Activated naive CD4-positive, alpha-beta T cell treated with anti-CD3 and anti-CD28 coated beads, Interleukin-2, amount 50 U/mL, for 72 hours (primary cell): ENCODE measurements at regions not wholly inside any gene's neighbourhood (a gene's known extent, or its start where the extent isn't known, plus 50 kb on each side); places are given as distances from the start of the nearest gene placed in this dataset.
A peak's percentile ranks its signal among the peaks of the same experiment; 100 is the strongest.

ENCODE experiments used
- ATAC-seq, 2 donors: fragments of 150-1000 bp; cut with Tn5 transposase; 2 replicates each; pipeline ENCODE4 v1.10.0; 2021; ENCODE audit warnings: mild to moderate bottlenecking in 2 of 2, moderate library complexity in 2 of 2
- DNase-seq, 2 donors: peaks; one replicate each; pipeline ENCODE4 v3.0.0; 2021 to 2022; ENCODE audit warnings: low spot score in 2 of 2
- H3K27ac Mint-ChIP-seq, 2 donors: one replicate each; pipeline ENCODE4 v1.8.0; 2022; ENCODE audit warnings: mild to moderate bottlenecking in 2 of 2, mixed read lengths in 2 of 2
- H3K36me3 Mint-ChIP-seq, 2 donors: one replicate each; pipeline ENCODE4 v1.8.0; 2022; ENCODE audit warnings: mixed read lengths in 2 of 2
- H3K9me3 Mint-ChIP-seq, 2 donors: one replicate each; pipeline ENCODE4 v1.8.0; 2022; ENCODE audit warnings: mixed read lengths in 2 of 2

- Mint-ChIP-seq H3K27ac (no peak overlapping the region), H3K9me3 (peaks cover 0 to 5% of the 10 kb centered on the region in 2 donors), H3K36me3 (no peaks in the 10 kb centered on the region)
- ATAC-seq (no peak), DNase-seq (no peak)
Measured at GRCh38 chr7:119465798-119466305, 807.1 kb upstream of the KCND2 start.

GRCh38 chr7:119472408-119473038, 800.5 kb upstream of the KCND2 start:
- Mint-ChIP-seq H3K27ac (no peak overlapping the region), H3K9me3 (no peaks in the 10 kb centered on the region)

DNA sequence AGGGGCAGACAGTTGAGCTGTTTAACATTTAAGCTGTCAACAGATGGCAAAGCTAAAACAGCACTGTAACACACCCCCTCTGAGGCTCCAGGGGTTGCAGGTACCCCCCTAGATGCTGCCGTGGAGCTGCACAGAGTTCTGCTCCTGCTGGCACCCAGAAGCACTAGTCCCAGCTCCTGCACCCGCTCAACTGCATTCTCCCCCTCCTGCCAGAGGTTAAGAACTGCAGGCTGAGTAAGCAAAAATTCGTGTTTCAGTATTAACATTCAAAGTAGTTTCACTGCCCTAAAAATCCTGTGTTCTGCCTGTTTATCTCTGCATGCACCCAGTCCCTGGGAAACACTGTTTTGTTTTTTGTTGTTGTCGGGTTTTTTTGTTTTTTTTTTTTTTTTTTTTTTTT, 790.8 kb upstream of the KCND2 start:
- DNase-seq (no peak), ATAC-seq (no peak)
- H3K27ac Mint-ChIP-seq, result no peak overlapping the region
- peaks cover 0 to 6% of the 10 kb centered on the region in 2 donors for H3K36me3 Mint-ChIP-seq
- peaks cover 5 to 22% of the 10 kb centered on the region in 2 donors for H3K9me3 Mint-ChIP-seq

More at GRCh38 chr7:119472408-119473038, 800.5 kb upstream of the KCND2 start:
- ATAC-seq (no peak), DNase-seq (no peak)
- H3K36me3 Mint-ChIP-seq, result no peaks in the 10 kb centered on the region

- Mint-ChIP-seq H3K36me3 (peaks cover 0 to 6% of the 10 kb centered on the region in 2 donors), H3K9me3 (peaks cover 5 to 22% of the 10 kb centered on the region in 2 donors), H3K27ac (no peak overlapping the region)
- no peak for ATAC-seq
- DNase-seq, result no peak
Measured at GRCh38 chr7:119482671-119483070, 790.3 kb upstream of the KCND2 start.

DNA sequence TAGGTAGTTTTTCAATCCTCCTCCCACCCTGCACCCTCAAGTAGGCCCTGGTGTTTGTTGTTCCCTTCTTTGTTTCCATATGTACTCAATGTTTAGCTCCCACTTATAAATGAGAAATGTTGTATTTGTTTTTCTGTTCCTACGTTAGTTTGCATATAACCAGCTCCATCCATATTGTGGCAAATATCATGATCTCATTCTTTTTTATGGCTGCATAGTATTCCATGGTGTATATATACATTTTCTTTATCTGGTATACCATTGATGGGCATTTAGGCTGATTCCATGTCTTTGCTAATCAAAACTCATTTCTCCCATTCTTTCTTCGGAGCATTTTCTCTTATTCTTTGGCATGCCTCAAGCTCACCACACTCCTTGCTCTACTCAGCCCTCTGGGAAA, 789.6 kb upstream of the KCND2 start:
- H3K9me3 Mint-ChIP-seq, result peaks cover 8 to 22% of the 10 kb centered on the region in 2 donors
- DNase-seq (no peak), ATAC-seq (no peak)
- H3K36me3 Mint-ChIP-seq, result peaks cover 0 to 6% of the 10 kb centered on the region in 2 donors
- no peak overlapping the region for H3K27ac Mint-ChIP-seq

GRCh38 chr7:119514326-119514725, 758.6 kb upstream of the KCND2 start:
- Mint-ChIP-seq H3K27ac (no peak overlapping the region), H3K36me3 (no peaks in the 10 kb centered on the region), H3K9me3 (peaks cover 9 to 19% of the 10 kb centered on the region in 2 donors)
- DNase-seq (no peak), ATAC-seq (no peak)

- no peak for DNase-seq
- Mint-ChIP-seq H3K27ac (no peak overlapping the region), H3K36me3 (no peaks in the 10 kb centered on the region), H3K9me3 (peaks cover 9 to 16% of the 10 kb centered on the region in 2 donors)
- ATAC-seq, result no peak
Measured at GRCh38 chr7:119515214-119515613, 757.8 kb upstream of the KCND2 start.

- H3K36me3 Mint-ChIP-seq, result no peaks in the 10 kb centered on the region
Measured at GRCh38 chr7:119515962-119516361, 757.0 kb upstream of the KCND2 start.

DNA sequence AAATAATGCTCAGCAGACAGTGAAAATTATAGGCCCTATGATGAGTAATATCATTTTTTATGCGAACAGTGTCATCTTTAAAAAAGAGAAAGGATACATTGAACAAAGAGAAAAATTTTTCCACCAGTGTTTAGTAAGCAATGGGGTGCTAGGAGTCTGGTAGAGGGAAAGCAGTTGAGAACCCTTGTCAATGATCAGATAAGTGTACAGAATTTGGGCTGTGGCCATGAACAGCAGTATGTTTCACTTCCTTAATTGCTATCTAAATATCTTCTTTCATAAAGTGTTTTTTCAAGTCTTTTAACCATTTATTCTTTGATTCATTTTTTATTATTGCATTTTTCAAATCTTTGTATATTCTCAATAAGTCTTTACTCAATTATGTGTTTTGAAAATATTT, 750.7 kb upstream of the KCND2 start:
- no peaks in the 10 kb centered on the region for H3K36me3 Mint-ChIP-seq
- no peak for ATAC-seq
- DNase-seq, result no peak
- no peak overlapping the region for H3K27ac Mint-ChIP-seq
- H3K9me3 Mint-ChIP-seq, result peaks cover 15 to 19% of the 10 kb centered on the region in 2 donors

More at GRCh38 chr7:119515962-119516361, 757.0 kb upstream of the KCND2 start:
- DNase-seq (no peak), ATAC-seq (no peak)
- Mint-ChIP-seq H3K9me3 (peaks cover 9 to 16% of the 10 kb centered on the region in 2 donors), H3K27ac (no peak overlapping the region)

DNA sequence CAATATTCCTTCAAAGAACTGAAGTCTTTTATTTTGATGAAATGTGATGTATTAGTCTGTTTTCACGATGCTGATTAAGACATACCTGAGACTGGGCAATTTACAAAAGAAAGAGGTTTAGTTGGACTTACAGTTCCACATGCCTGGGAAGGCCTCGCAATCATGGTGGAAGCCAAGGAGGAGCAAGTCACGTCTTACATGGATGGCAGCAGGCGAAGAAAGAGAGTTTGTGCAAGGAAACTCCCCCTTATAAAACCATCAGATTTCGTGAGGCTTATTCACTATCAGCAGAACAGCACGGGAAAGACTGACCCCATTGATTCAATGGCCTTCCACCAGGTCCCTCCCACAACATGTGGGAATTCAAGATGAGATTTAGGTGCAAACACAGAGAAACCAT, 750.3 kb upstream of the KCND2 start:
- H3K36me3 Mint-ChIP-seq, result no peaks in the 10 kb centered on the region
- H3K27ac Mint-ChIP-seq, result no peak overlapping the region
- peaks cover 18 to 19% of the 10 kb centered on the region in 2 donors for H3K9me3 Mint-ChIP-seq
- DNase-seq (no peak), ATAC-seq (no peak)

GRCh38 chr7:119545118-119545517, 727.9 kb upstream of the KCND2 start:
- no peaks in the 10 kb centered on the region for H3K36me3 Mint-ChIP-seq
- peak in 1 of 2 donors; percentile 66 for ATAC-seq

DNA sequence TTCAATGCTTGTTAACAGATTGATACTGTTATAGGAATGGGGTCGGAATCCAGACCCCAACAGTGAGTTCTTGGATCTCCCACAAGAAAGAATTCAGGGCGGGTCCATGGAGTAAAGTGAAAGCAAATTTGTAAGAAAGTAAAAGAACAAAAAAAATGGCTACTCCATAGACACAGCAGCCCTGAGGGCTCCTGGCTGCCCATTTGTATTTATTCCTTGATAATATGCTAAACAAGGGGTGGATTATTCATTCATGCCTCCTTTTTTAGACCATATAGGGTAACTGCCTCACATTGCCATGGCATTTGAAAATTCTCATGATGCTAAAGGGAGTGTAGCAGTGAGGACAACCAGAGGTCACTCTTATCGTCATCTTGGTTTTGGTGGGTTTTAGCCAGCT, 717.2 kb upstream of the KCND2 start:
- ATAC-seq, result no peak

More at GRCh38 chr7:119545118-119545517, 727.9 kb upstream of the KCND2 start:
- DNase-seq, result no peak
- H3K9me3 Mint-ChIP-seq, result peaks cover 6 to 8% of the 10 kb centered on the region in 2 donors
- H3K27ac Mint-ChIP-seq, result no peak overlapping the region

GRCh38 chr7:119556436-119556835, 716.5 kb upstream of the KCND2 start:
- ATAC-seq, result no peak
- Mint-ChIP-seq H3K9me3 (peaks cover 0 to 17% of the 10 kb centered on the region in 2 donors), H3K36me3 (no peaks in the 10 kb centered on the region), H3K27ac (no peak overlapping the region)
- no peak for DNase-seq

More for the DNA sequence above, 717.2 kb upstream of the KCND2 start:
- DNase-seq, result no peak
- no peak overlapping the region for H3K27ac Mint-ChIP-seq
- no peaks in the 10 kb centered on the region for H3K36me3 Mint-ChIP-seq
- peaks cover 0 to 17% of the 10 kb centered on the region in 2 donors for H3K9me3 Mint-ChIP-seq

DNA sequence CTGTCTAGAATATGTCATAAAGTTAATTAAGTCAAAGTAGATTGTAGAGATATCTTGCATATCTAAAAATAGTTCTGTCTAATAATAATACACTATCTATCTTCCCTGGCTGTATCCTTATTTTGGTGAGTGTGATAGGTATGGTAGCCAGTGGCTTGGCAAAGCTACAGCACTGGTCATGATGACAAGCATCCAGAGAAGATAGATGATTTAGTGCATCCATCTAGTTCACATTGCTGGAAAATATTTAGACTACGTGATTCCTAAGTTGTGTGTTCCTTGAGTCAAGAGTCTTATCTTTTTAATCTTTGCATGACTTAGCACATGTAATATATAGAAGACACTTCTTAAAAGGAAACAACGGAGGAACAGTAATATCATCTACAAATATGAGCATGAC, 711.2 kb upstream of the KCND2 start:
- H3K9me3 Mint-ChIP-seq, result peaks cover 16 to 18% of the 10 kb centered on the region in 2 donors
- DNase-seq (no peak), ATAC-seq (no peak)
- no peak overlapping the region for H3K27ac Mint-ChIP-seq
- H3K36me3 Mint-ChIP-seq, result no peaks in the 10 kb centered on the region

- no peak for ATAC-seq
- H3K9me3 Mint-ChIP-seq, result peaks cover 16 to 18% of the 10 kb centered on the region in 2 donors
- H3K36me3 Mint-ChIP-seq, result no peaks in the 10 kb centered on the region
- no peak overlapping the region for H3K27ac Mint-ChIP-seq
- no peak for DNase-seq
Measured at GRCh38 chr7:119562839-119563238, 710.1 kb upstream of the KCND2 start.

DNA sequence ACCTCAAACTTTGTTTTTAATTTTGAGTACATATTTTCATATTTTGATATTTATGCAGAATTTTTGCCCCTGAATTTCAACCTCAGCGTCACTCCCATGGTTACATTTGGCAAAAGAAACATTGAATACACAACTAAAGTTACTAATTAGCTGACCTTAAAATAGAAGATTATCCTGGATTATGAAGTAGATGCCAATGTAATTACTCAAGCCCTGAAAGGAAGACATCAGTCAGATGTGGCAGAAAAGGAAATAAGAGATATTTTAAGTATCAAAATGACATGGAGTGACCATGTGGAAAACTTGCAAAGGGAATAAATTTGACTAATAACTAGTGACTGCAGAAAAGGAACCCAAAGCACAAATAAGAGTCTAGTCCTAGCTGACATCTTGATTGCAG, 701.3 kb upstream of the KCND2 start:
- H3K36me3 Mint-ChIP-seq, result no peaks in the 10 kb centered on the region
- H3K9me3 Mint-ChIP-seq, result peaks cover 5 to 16% of the 10 kb centered on the region in 2 donors
- DNase-seq (no peak), ATAC-seq (no peak)
- H3K27ac Mint-ChIP-seq, result no peak overlapping the region

- Mint-ChIP-seq H3K36me3 (no peaks in the 10 kb centered on the region), H3K27ac (no peak overlapping the region), H3K9me3 (peaks cover 5 to 17% of the 10 kb centered on the region in 2 donors)
- ATAC-seq, result no peak
- no peak for DNase-seq
Measured at GRCh38 chr7:119572132-119572531, 700.8 kb upstream of the KCND2 start.

DNA sequence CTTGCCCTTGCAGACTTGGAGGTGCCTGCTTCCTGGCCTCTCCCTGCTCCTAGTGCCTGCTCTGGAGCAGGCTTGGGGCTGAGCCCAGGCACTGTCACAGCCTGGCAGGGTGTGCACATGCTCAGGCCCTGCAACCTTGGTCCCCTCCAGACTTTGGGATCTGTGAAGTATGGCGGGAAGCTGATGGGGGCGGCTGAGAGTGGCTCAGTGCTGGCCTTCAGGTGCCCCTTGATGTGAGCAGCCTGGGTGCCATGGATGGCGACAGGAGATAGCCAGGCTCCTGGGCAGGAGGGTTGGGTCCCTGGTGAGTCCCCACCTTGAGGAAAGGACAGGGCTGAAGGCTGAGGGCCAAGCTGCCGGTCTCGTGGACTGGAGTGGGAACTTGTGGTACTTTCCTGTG, 700.4 kb upstream of the KCND2 start:
- ATAC-seq, result no peak
- H3K9me3 Mint-ChIP-seq, result peaks cover 5 to 19% of the 10 kb centered on the region in 2 donors
- H3K36me3 Mint-ChIP-seq, result no peaks in the 10 kb centered on the region

More for the DNA sequence above, 700.4 kb upstream of the KCND2 start:
- H3K27ac Mint-ChIP-seq, result no peak overlapping the region
- DNase-seq, result no peak
